GM13976 (cell line): ENCODE measurements at regions not wholly inside any gene's neighbourhood (a gene's known extent, or its start where the extent isn't known, plus 50 kb on each side); places are given as distances from the start of the nearest gene placed in this dataset.

Experiments
- DNase-seq: peaks from one replicate; pipeline ENCODE4 v3.0.0; 2012; ENCODE audit warnings: low spot score
- in situ Hi-C: fragments of 300-500 bp; cut with MboI; formaldehyde crosslinking; loops from one replicate; pipeline ENCODE4 v1.12.0; 2022; ENCODE audit warnings: low sequenced_read_pairs, mixed read lengths, inconsistent platforms; ENCODE audit not compliant: unreplicated experiment
- TF ChIP-seq, protein P1 (sequence below): IDR thresholded peaks from 2 replicates; pipeline ENCODE4 v1.5.1; 2012; ENCODE audit warnings: borderline replicate concordance, mild to moderate bottlenecking; ENCODE audit not compliant: insufficient read depth; ENCODE audit errors: extremely low read depth, missing control alignments, control extremely low read depth

DNA sequence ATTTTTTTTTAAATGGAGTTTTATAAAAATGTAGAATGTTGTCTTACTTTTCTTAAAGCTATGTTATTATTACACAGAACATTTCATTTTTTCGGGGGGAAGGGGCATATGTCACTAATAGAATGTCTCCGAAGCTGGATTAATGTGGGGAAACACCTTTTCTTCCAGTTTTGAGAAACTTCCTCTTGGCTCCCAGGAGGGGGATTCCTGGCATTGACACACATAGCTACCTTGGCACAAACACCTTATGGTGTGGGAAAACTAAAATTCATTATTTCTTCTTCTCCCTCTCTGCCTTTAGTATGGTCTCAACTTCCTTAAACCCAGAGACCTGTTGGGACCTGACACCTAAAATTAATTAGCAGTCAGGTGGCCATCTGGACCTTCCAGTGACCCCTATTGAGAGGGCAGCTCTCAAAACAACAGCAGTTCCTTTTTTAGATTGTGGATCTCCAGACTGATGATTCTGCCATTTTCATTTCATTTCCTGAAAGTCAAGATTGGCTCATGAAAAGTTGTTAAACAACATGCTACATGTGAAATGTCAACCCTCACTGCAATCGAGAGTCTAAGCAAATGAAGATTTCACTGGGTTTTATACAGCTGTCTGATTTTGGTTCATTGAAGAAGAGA lies 70.1 kb upstream of the EDEM3 start:
- no peak for DNase-seq
- in situ Hi-C loops: loop anchor here (5.0 to 25.0 kb wide), 2 partner anchors 152 to 862 kb away; no protein-coding TSS in a partner anchor
- TF ChIP-seq, protein P1, sequence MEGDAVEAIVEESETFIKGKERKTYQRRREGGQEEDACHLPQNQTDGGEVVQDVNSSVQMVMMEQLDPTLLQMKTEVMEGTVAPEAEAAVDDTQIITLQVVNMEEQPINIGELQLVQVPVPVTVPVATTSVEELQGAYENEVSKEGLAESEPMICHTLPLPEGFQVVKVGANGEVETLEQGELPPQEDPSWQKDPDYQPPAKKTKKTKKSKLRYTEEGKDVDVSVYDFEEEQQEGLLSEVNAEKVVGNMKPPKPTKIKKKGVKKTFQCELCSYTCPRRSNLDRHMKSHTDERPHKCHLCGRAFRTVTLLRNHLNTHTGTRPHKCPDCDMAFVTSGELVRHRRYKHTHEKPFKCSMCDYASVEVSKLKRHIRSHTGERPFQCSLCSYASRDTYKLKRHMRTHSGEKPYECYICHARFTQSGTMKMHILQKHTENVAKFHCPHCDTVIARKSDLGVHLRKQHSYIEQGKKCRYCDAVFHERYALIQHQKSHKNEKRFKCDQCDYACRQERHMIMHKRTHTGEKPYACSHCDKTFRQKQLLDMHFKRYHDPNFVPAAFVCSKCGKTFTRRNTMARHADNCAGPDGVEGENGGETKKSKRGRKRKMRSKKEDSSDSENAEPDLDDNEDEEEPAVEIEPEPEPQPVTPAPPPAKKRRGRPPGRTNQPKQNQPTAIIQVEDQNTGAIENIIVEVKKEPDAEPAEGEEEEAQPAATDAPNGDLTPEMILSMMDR: no peak

DNA sequence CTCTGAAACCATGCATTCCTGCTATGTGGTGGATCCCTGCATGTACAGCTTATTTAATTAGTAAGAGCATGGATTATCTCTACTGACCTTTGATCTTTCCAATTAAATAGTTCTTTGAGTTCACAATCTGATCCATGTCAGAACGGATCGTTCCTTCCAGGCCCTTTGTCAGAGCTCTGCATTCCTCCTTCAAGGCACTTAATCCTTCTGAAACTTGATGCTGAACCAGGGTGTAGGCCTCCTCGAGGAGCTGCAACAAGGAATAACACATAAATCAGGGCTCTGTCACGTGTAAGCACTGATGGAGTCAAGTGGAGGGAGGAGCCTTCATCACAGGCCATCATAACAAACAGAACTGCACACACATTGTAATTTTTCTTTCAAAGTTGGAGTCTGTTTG lies 68.4 kb upstream of the EDEM3 start:
- DNase-seq: no peak
- in situ Hi-C loops: loop anchor here (5.0 to 25.0 kb wide), 2 partner anchors 154 to 864 kb away; no protein-coding TSS in a partner anchor
- TF ChIP-seq, protein P1: no peak

DNA sequence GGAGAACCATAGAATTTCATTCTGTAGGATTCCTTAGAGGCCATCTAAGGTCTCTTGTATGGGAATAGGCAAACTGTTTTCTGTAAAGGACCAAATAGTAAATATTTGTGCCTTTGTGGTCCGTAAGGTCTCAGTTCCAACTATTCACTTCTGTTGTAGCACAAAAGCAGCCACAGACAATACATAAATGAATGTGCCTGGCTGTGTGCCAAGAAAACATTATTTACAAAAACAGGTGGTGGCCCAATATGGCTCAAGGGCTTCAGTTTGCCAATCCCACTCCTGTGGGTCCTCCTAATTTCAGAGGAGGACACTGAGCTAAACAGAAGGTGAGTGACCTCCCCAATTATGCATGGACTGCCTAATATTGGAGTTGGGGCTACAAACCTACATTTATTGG lies 67.6 kb upstream of the EDEM3 start:
- TF ChIP-seq, protein P1: no peak
- in situ Hi-C loops: loop anchor here (5.0 to 25.0 kb wide), 2 partner anchors 155 to 865 kb away; no protein-coding TSS in a partner anchor
- no peak for DNase-seq

DNA sequence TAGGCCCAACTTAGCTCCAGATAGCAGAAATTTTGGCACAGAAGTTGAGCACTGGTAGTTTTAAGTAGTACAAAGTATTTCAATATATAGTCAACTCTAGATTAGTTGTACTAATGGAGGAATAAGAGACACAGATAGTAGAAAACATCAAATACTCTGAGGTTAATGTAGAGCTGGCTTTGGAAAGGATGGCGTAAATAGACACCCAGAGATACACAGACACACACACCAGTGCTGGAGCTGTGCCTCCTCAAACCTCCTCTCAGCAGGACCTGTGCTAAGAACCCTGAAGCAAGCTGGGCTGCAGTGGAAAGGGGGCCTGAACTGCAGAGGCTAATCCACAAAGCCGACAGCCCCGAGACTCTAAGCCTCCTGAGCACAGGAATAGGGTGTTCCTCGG lies 67.0 kb upstream of the EDEM3 start:
- in situ Hi-C loops: loop anchor here (5.0 to 25.0 kb wide), 2 partner anchors 156 to 866 kb away; no protein-coding TSS in a partner anchor
- TF ChIP-seq, protein P1: no peak
- DNase-seq: no peak

DNA sequence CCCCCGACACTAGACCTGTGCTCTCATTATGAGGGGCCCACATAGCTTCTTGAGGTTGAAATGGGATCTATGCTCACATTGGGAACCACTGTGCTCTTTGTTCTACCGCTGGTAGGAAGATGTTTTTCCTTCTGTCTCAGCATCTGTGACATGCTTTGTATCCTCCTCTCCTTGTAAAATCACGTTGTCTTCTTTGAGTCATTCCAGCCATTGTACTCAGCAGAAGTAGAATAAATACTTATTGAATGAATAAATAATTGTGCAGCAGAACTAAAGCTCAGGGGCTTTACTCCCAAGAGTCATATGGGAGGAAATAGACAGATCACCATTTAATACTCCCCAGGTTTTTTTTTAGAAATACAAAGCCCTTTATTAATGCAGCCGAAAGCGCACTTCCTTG lies 66.3 kb upstream of the EDEM3 start:
- in situ Hi-C loops: loop anchor here (5.0 to 25.0 kb wide), 2 partner anchors 156 to 866 kb away; no protein-coding TSS in a partner anchor
- TF ChIP-seq, protein P1: no peak
- no peak for DNase-seq

DNA sequence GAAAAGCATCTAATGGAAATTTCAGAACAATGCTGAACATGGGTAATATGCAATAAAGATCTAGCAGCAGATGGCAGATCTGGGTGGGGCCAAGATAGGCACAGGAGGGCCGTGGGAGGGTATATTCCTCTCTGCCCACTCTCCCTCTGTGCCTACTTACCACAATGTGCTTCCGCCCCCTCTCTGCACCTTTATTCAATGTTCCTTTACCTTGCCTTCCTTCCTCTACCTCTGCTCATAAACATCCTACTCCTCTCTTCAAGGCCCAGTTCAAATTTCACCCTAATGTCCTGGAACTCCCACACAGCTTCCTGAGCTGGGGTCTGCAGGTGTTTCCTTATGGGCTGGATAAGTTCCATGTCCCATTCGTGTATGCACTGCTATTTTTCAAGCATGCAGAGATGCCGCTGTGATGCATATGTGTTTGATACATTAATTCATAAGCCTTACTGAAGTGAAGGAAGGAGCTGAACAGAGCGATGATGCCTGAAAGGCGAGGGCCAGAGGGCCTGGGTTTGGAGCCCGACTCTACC lies 65.6 kb upstream of the EDEM3 start:
- TF ChIP-seq, protein P1: no peak
- no peak for DNase-seq
- in situ Hi-C loops: loop anchor here (5.0 to 25.0 kb wide), 2 partner anchors 157 to 867 kb away; no protein-coding TSS in a partner anchor
